GM23338 (cell line): ENCODE measurements at regions not wholly inside any gene's neighbourhood (a gene's known extent, or its start where the extent isn't known, plus 50 kb on each side); places are given as distances from the start of the nearest gene placed in this dataset.

Experiments used
- CREB1 ChIP-seq: fragments of 250-450 bp; sonication (Bioruptor Pico); IDR thresholded peaks from 2 replicates; pipeline ENCODE4 v1.5.0; 2020; ENCODE audit warnings: low read depth, mild to moderate bottlenecking, moderate library complexity
- CTCF ChIP-seq, 2 experiments: fragments of 200-600 bp in 1 of 2; sonication (generic) in 1 of 2; conservative IDR thresholded peaks; 2 replicates each; pipeline versions ENCODE4 v1.5.1 to v1.6.1; 2016 to 2017; ENCODE audit warnings: antibody characterized with exemption in 2 of 2, low read depth in 2 of 2, mild to moderate bottlenecking in 2 of 2, moderate library complexity in 1 of 2
- ETS1 ChIP-seq: IDR thresholded peaks from 2 replicates; pipeline ENCODE4 v1.6.1; 2016; ENCODE audit warnings: antibody characterized with exemption
- EZH2 ChIP-seq: fragments of 200-600 bp; sonication (generic); IDR thresholded peaks from one replicate; pipeline ENCODE4 v1.8.0; 2017; ENCODE audit warnings: antibody characterized with exemption, mild to moderate bottlenecking, low read depth; ENCODE audit not compliant: unreplicated experiment
- EZH2phosphoT487 ChIP-seq: fragments of 200-600 bp; sonication (generic); IDR thresholded peaks from one replicate; pipeline ENCODE4 v1.8.1; 2018; ENCODE audit warnings: antibody characterized with exemption; ENCODE audit not compliant: unreplicated experiment
- JUNB ChIP-seq: IDR thresholded peaks from one replicate; pipeline ENCODE4 v1.6.1; 2016; ENCODE audit warnings: antibody characterized with exemption; ENCODE audit not compliant: unreplicated experiment
- NANOG ChIP-seq: IDR thresholded peaks from 2 replicates; pipeline ENCODE4 v1.6.1; 2016; ENCODE audit warnings: antibody characterized with exemption, borderline replicate concordance
- POLR2AphosphoS5 ChIP-seq: IDR thresholded peaks from 2 replicates; pipeline ENCODE4 v1.6.1; 2016; ENCODE audit warnings: antibody characterized with exemption, low read depth
- STAT1 ChIP-seq: IDR thresholded peaks from one replicate; pipeline ENCODE4 v1.6.1; 2016; ENCODE audit warnings: antibody characterized with exemption; ENCODE audit not compliant: unreplicated experiment
- ZNF114 ChIP-seq: fragments of 250-450 bp; sonication (Bioruptor Pico); IDR thresholded peaks from 2 replicates; pipeline ENCODE4 v1.5.0; 2020; ENCODE audit warnings: mild to moderate bottlenecking, moderate library complexity
- ZNF331 ChIP-seq: fragments of 250-450 bp; sonication (Bioruptor Pico); IDR thresholded peaks from 2 replicates; pipeline ENCODE4 v1.5.0; 2020; ENCODE audit warnings: low read depth, mild to moderate bottlenecking, moderate library complexity
- TF ChIP-seq, protein P1 (sequence below): IDR thresholded peaks from one replicate; pipeline ENCODE4 v1.6.1; 2018; ENCODE audit warnings: antibody characterized with exemption; ENCODE audit not compliant: unreplicated experiment
- TF ChIP-seq, protein P2 (sequence below): fragments of 250-450 bp; sonication (Bioruptor Pico); IDR thresholded peaks from 2 replicates; pipeline ENCODE4 v1.5.0; 2020; ENCODE audit warnings: mild to moderate bottlenecking, moderate library complexity

GRCh38 chr3:140756240-140757016 is 78.6 kb downstream of the TRIM42 start:
- no peak for TF ChIP-seq CTCF (conservative IDR thresholded peaks at IDR 0.05; ENCODE audit: low read depth in 2 of 2)
- no peak for TF ChIP-seq EZH2phosphoT487
- TF ChIP-seq STAT1 = no peak
- TF ChIP-seq NANOG = no peak
- no peak for TF ChIP-seq EZH2
- TF ChIP-seq POLR2AphosphoS5 = no peak
- TF ChIP-seq, protein P1, sequence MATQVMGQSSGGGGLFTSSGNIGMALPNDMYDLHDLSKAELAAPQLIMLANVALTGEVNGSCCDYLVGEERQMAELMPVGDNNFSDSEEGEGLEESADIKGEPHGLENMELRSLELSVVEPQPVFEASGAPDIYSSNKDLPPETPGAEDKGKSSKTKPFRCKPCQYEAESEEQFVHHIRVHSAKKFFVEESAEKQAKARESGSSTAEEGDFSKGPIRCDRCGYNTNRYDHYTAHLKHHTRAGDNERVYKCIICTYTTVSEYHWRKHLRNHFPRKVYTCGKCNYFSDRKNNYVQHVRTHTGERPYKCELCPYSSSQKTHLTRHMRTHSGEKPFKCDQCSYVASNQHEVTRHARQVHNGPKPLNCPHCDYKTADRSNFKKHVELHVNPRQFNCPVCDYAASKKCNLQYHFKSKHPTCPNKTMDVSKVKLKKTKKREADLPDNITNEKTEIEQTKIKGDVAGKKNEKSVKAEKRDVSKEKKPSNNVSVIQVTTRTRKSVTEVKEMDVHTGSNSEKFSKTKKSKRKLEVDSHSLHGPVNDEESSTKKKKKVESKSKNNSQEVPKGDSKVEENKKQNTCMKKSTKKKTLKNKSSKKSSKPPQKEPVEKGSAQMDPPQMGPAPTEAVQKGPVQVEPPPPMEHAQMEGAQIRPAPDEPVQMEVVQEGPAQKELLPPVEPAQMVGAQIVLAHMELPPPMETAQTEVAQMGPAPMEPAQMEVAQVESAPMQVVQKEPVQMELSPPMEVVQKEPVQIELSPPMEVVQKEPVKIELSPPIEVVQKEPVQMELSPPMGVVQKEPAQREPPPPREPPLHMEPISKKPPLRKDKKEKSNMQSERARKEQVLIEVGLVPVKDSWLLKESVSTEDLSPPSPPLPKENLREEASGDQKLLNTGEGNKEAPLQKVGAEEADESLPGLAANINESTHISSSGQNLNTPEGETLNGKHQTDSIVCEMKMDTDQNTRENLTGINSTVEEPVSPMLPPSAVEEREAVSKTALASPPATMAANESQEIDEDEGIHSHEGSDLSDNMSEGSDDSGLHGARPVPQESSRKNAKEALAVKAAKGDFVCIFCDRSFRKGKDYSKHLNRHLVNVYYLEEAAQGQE = no peak
- TF ChIP-seq ETS1 = no peak
- TF ChIP-seq JUNB = no peak
- no peak for TF ChIP-seq ZNF331 (CRISPR knock-in tag)
- no peak for TF ChIP-seq ZNF114 (CRISPR knock-in tag)
- no peak for TF ChIP-seq CREB1
- TF ChIP-seq, protein P2, sequence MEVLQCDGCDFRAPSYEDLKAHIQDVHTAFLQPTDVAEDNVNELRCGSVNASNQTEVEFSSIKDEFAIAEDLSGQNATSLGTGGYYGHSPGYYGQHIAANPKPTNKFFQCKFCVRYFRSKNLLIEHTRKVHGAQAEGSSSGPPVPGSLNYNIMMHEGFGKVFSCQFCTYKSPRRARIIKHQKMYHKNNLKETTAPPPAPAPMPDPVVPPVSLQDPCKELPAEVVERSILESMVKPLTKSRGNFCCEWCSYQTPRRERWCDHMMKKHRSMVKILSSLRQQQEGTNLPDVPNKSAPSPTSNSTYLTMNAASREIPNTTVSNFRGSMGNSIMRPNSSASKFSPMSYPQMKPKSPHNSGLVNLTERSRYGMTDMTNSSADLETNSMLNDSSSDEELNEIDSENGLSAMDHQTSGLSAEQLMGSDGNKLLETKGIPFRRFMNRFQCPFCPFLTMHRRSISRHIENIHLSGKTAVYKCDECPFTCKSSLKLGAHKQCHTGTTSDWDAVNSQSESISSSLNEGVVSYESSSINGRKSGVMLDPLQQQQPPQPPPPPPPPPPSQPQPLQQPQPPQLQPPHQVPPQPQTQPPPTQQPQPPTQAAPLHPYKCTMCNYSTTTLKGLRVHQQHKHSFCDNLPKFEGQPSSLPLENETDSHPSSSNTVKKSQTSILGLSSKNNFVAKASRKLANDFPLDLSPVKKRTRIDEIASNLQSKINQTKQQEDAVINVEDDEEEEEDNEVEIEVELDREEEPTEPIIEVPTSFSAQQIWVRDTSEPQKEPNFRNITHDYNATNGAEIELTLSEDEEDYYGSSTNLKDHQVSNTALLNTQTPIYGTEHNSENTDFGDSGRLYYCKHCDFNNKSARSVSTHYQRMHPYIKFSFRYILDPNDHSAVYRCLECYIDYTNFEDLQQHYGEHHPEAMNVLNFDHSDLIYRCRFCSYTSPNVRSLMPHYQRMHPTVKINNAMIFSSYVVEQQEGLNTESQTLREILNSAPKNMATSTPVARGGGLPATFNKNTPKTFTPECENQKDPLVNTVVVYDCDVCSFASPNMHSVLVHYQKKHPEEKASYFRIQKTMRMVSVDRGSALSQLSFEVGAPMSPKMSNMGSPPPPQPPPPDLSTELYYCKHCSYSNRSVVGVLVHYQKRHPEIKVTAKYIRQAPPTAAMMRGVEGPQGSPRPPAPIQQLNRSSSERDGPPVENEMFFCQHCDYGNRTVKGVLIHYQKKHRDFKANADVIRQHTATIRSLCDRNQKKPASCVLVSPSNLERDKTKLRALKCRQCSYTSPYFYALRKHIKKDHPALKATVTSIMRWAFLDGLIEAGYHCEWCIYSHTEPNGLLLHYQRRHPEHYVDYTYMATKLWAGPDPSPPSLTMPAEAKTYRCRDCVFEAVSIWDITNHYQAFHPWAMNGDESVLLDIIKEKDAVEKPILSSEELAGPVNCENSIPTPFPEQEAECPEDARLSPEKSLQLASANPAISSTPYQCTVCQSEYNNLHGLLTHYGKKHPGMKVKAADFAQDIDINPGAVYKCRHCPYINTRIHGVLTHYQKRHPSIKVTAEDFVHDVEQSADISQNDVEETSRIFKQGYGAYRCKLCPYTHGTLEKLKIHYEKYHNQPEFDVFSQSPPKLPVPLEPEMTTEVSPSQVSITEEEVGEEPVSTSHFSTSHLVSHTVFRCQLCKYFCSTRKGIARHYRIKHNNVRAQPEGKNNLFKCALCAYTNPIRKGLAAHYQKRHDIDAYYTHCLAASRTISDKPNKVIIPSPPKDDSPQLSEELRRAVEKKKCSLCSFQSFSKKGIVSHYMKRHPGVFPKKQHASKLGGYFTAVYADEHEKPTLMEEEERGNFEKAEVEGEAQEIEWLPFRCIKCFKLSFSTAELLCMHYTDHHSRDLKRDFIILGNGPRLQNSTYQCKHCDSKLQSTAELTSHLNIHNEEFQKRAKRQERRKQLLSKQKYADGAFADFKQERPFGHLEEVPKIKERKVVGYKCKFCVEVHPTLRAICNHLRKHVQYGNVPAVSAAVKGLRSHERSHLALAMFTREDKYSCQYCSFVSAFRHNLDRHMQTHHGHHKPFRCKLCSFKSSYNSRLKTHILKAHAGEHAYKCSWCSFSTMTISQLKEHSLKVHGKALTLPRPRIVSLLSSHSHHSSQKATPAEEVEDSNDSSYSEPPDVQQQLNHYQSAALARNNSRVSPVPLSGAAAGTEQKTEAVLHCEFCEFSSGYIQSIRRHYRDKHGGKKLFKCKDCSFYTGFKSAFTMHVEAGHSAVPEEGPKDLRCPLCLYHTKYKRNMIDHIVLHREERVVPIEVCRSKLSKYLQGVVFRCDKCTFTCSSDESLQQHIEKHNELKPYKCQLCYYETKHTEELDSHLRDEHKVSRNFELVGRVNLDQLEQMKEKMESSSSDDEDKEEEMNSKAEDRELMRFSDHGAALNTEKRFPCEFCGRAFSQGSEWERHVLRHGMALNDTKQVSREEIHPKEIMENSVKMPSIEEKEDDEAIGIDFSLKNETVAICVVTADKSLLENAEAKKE (CRISPR knock-in tag) = no peak
